ENCODE measurements at regions not wholly inside any gene's neighbourhood (a gene's known extent, or its start where the extent isn't known, plus 50 kb on each side); places are given as distances from the start of the nearest gene placed in this dataset.
A peak's percentile ranks its signal among the peaks of the same experiment; 100 is the strongest.

DNA sequence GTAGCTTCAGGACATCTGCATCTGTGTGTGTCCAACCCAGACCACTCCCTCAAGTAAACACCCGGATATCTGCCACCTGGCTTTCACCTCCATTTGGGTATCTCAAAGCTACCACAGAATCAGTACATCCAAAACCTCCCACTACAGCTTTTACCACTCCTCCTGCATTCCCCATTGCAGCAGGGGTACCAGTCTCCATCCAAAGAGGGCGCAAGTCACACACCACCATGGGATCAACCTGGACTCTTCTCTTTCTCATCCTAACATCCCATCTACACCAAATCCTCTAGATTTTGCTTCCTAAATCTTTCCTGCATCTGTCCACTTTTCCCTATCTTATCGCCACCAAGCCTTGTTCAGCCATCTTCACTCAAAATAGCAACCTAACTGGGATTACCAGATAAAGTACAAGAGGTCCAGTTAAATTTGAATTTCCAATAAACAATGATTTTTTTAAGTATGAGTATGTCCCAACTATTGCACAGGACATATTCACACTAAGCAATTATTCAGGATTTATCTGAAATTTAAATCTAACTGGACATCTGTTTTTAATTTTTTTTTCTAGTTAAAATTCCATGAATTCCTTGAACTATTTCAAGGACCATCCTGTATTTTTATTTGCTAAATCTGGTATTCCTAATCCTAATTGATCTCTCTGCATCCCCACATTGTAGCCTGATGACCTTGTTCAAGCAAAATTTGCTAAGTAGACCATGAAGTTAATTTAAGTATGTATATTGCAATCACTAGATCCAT, 164.3 kb upstream of the MLN start:
- DNase-seq (ENCODE audit: low read depth), result peak; percentile 23
- no peak overlapping the region for H3K4me3 ChIP-seq (ENCODE audit: control insufficient read depth, low read depth, low read length)
- TF ChIP-seq, protein P1, sequence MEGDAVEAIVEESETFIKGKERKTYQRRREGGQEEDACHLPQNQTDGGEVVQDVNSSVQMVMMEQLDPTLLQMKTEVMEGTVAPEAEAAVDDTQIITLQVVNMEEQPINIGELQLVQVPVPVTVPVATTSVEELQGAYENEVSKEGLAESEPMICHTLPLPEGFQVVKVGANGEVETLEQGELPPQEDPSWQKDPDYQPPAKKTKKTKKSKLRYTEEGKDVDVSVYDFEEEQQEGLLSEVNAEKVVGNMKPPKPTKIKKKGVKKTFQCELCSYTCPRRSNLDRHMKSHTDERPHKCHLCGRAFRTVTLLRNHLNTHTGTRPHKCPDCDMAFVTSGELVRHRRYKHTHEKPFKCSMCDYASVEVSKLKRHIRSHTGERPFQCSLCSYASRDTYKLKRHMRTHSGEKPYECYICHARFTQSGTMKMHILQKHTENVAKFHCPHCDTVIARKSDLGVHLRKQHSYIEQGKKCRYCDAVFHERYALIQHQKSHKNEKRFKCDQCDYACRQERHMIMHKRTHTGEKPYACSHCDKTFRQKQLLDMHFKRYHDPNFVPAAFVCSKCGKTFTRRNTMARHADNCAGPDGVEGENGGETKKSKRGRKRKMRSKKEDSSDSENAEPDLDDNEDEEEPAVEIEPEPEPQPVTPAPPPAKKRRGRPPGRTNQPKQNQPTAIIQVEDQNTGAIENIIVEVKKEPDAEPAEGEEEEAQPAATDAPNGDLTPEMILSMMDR (IDR thresholded peaks at IDR 0.05; ENCODE audit: control insufficient read depth, insufficient read depth, low read depth, low read length, missing control alignments), result peak; percentile 46

- no peak for DNase-seq (ENCODE audit: low read depth)
- TF ChIP-seq, protein P1 (IDR thresholded peaks at IDR 0.05; ENCODE audit: control insufficient read depth, insufficient read depth, low read depth, low read length, missing control alignments), result no peak
Observed at GRCh38 chr6:33967265-33967767, 163.5 kb upstream of the MLN start.

DNA sequence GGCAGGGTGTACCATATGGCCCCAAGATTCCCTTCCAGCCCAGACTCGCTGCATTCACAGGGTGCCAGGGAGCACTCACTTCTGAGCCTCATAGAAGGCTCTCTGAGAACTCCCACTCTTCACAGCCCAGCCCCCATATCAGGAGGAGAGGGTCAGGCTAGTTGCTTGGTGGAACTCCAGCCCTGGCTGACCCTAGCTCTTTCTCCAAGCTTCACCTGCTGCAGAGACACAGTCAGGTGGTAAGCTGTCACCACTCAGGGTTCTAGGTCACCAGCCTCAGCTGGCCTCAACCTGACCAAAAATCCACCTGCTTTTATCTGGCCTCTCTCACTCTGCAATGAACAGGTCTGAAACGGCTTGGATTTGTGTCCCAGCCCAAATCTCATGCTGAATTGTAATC, 162.7 kb upstream of the MLN start:
- H3K4me3 ChIP-seq (ENCODE audit: control insufficient read depth, low read depth, low read length), result no peak overlapping the region
- TF ChIP-seq, protein P1 (IDR thresholded peaks at IDR 0.05; ENCODE audit: control insufficient read depth, insufficient read depth, low read depth, low read length, missing control alignments), result no peak
- no peak for DNase-seq (ENCODE audit: low read depth)

More at GRCh38 chr6:33967265-33967767, 163.5 kb upstream of the MLN start:
- no peak overlapping the region for H3K4me3 ChIP-seq (ENCODE audit: control insufficient read depth, low read depth, low read length)

GRCh38 chr6:33965766-33966165, 162.0 kb upstream of the MLN start:
- TF ChIP-seq, protein P1 (IDR thresholded peaks at IDR 0.05; ENCODE audit: control insufficient read depth, insufficient read depth, low read depth, low read length, missing control alignments), result no peak
- no peak for DNase-seq (ENCODE audit: low read depth)
- H3K4me3 ChIP-seq (ENCODE audit: control insufficient read depth, low read depth, low read length), result no peak overlapping the region

- DNase-seq (ENCODE audit: low read depth), result no peak
- no peak overlapping the region for H3K4me3 ChIP-seq (ENCODE audit: control insufficient read depth, low read depth, low read length)
- TF ChIP-seq, protein P1 (IDR thresholded peaks at IDR 0.05; ENCODE audit: control insufficient read depth, insufficient read depth, low read depth, low read length, missing control alignments), result no peak
Observed at GRCh38 chr6:33964387-33964786, 160.6 kb upstream of the MLN start.

DNA sequence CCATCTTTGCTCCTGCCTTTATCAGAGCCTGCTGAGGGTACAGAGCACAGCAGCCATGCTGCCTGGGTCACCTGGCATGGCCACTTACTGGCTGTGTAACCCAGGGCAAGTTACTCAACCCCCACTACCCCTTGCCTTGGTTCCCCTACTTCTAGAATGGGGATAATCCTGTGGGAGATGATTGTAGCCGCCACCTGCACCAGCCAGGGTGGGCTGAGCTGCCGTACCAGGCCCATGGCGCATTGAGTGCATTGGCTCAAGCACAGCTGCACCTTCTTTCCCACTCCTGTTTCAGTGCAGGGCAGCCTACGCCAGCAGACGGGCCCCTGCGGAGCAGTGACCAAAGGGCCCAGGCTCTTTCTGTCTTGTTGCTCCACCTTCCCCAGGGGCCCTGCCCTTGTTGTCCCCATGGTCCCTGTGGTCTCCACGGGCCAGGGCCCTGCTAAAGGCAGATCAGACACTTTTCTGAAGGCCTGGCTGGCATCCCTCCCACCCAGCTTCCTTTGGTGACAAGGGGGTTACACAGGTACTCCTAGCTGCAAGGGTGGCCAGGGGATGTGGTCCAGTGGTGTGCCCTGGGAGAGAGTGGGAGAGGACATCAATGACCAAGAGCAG, 159.4 kb upstream of the MLN start:
- no peak overlapping the region for H3K4me3 ChIP-seq (ENCODE audit: control insufficient read depth, low read depth, low read length)
- TF ChIP-seq, protein P1 (IDR thresholded peaks at IDR 0.05; ENCODE audit: control insufficient read depth, insufficient read depth, low read depth, low read length, missing control alignments), result no peak
- DNase-seq (ENCODE audit: low read depth), result no peak

Measured in AG09309 (cell line).